Endothelial cell of umbilical vein (primary cell): ENCODE measurements at regions not wholly inside any gene's neighbourhood (a gene's known extent, or its start where the extent isn't known, plus 50 kb on each side); places are given as distances from the start of the nearest gene placed in this dataset.

ENCODE experiments used
- FOS ChIP-seq: IDR thresholded peaks from 2 replicates; pipeline ENCODE4 v1.6.1; 2011; ENCODE audit warnings: mild to moderate bottlenecking, low read length, moderate library complexity, borderline replicate concordance; ENCODE audit not compliant: insufficient read depth
- TF ChIP-seq, protein P1 (sequence below), 2 donors: IDR thresholded peaks; 1 replicate in 1 of 2; 2 replicates in 1 of 2; pipeline ENCODE4 v1.5.1; 2011; ENCODE audit warnings: low read length in 2 of 2, mild to moderate bottlenecking in 2 of 2, moderate library complexity in 2 of 2, control low read depth in 1 of 2, inconsistent platforms in 1 of 2, low read depth in 1 of 2; ENCODE audit not compliant: insufficient read depth in 1 of 2; ENCODE audit errors: extremely low read depth in 1 of 2

DNA sequence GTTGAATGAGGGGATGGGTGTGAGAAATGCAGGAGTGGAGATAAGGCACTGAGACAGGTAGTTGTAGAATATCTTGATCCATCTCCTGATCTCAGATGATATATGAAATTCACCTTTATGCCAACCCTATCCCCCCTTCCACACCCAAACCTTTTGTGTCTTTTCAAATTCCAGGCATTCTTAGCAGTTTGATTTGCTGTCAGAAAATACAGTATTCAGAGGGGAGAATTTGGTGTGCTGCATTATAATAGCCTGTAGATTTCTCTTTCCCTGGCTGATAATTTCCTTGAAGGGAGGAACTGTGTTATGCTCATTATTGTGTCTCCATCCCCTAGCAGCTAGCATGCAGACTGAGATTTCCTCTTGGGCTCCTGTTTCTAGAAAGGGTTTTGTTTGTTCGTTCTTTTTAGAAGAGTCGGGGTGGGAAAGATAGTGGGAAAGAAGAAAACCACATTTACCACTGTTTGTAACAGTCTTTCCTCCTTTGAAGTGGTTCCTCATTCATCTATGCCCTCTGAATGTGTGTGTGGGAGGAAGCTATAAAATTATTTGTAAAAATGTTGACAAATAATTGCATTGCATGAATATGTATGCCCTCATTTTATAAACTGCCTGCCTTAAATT is 373.4 kb downstream of the DIPK2A start:
- TF ChIP-seq, protein P1, sequence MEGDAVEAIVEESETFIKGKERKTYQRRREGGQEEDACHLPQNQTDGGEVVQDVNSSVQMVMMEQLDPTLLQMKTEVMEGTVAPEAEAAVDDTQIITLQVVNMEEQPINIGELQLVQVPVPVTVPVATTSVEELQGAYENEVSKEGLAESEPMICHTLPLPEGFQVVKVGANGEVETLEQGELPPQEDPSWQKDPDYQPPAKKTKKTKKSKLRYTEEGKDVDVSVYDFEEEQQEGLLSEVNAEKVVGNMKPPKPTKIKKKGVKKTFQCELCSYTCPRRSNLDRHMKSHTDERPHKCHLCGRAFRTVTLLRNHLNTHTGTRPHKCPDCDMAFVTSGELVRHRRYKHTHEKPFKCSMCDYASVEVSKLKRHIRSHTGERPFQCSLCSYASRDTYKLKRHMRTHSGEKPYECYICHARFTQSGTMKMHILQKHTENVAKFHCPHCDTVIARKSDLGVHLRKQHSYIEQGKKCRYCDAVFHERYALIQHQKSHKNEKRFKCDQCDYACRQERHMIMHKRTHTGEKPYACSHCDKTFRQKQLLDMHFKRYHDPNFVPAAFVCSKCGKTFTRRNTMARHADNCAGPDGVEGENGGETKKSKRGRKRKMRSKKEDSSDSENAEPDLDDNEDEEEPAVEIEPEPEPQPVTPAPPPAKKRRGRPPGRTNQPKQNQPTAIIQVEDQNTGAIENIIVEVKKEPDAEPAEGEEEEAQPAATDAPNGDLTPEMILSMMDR (IDR thresholded peaks at IDR 0.05; ENCODE audit: extremely low read depth in 1 of 2, insufficient read depth in 1 of 2, low read depth in 1 of 2, low read length in 2 of 2): no peak
- TF ChIP-seq FOS: no peak
